SK-N-SH treated with all-trans-retinoic acid at 6 μM for 48 hours (cell line): ENCODE measurements at regions not wholly inside any gene's neighbourhood (a gene's known extent, or its start where the extent isn't known, plus 50 kb on each side); places are given as distances from the start of the nearest gene placed in this dataset.
A peak's percentile ranks its signal among the peaks of the same experiment; 100 is the strongest.

Experiments used
- ATAC-seq: fragments of 200-7000 bp; cut with Tn5 transposase; 3 replicates; pipeline ENCODE4 v1.9.1; 2020; ENCODE audit warnings: mild to moderate bottlenecking, moderate library complexity
- ARNTL ChIP-seq: fragments of 450-650 bp; formaldehyde crosslinking; IDR thresholded peaks from 2 replicates; pipeline ENCODE4 v1.5.0; 2020; ENCODE audit warnings: low read depth, mild to moderate bottlenecking, moderate library complexity, borderline replicate concordance
- BACH2 ChIP-seq: fragments of 250-450 bp; sonication (Bioruptor Pico); IDR thresholded peaks from 2 replicates; pipeline ENCODE4 v1.9.0; 2021; ENCODE audit warnings: mild to moderate bottlenecking, borderline replicate concordance
- CREB5 ChIP-seq: fragments of 250-450 bp; sonication (Bioruptor Pico); IDR thresholded peaks from 2 replicates; pipeline ENCODE4 v1.5.1; 2020; ENCODE audit warnings: low read depth, mild to moderate bottlenecking, moderate library complexity
- CSDC2 ChIP-seq: fragments of 250-450 bp; sonication (Bioruptor Pico); IDR thresholded peaks from 2 replicates; pipeline ENCODE4 v1.5.0; 2020; ENCODE audit warnings: mild to moderate bottlenecking, moderate library complexity
- CSRNP3 ChIP-seq: fragments of 250-450 bp; sonication (Bioruptor Pico); IDR thresholded peaks from 2 replicates; pipeline ENCODE4 v1.5.1; 2021; ENCODE audit warnings: mild to moderate bottlenecking, moderate library complexity
- ESRRG ChIP-seq: fragments of 250-450 bp; sonication (Bioruptor Pico); IDR thresholded peaks from 2 replicates; pipeline ENCODE4 v1.6.1; 2021; ENCODE audit warnings: mild to moderate bottlenecking
- GLIS3 ChIP-seq: fragments of 250-450 bp; sonication (Bioruptor Pico); IDR thresholded peaks from 2 replicates; pipeline ENCODE4 v1.5.0; 2020; ENCODE audit warnings: mild to moderate bottlenecking, moderate library complexity
- OSR1 ChIP-seq: fragments of 250-450 bp; sonication (Bioruptor Pico); IDR thresholded peaks from 2 replicates; pipeline ENCODE4 v1.8.0; 2022; ENCODE audit warnings: moderate library complexity, mild to moderate bottlenecking, inconsistent platforms
- PPARA ChIP-seq: fragments of 250-450 bp; sonication (Bioruptor Pico); IDR thresholded peaks from 2 replicates; pipeline ENCODE4 v1.5.0; 2020; ENCODE audit warnings: mild to moderate bottlenecking, borderline replicate concordance
- RARB ChIP-seq: fragments of 250-450 bp; sonication (Bioruptor Pico); IDR thresholded peaks from 2 replicates; pipeline ENCODE4 v1.8.0; 2021; ENCODE audit warnings: mild to moderate bottlenecking, moderate library complexity
- TCF4 ChIP-seq: fragments of 250-450 bp; sonication (Bioruptor Pico); IDR thresholded peaks from 2 replicates; pipeline ENCODE4 v1.8.0; 2021; ENCODE audit warnings: mild to moderate bottlenecking, moderate library complexity, borderline replicate concordance
- TOX ChIP-seq: fragments of 250-450 bp; sonication (Bioruptor Pico); IDR thresholded peaks from 2 replicates; pipeline ENCODE4 v1.8.0; 2021; ENCODE audit warnings: mild to moderate bottlenecking, moderate library complexity, borderline replicate concordance
- TSHZ2 ChIP-seq: fragments of 250-450 bp; sonication (Bioruptor Pico); IDR thresholded peaks from 2 replicates; pipeline ENCODE4 v1.5.0; 2020; ENCODE audit warnings: mild to moderate bottlenecking, moderate library complexity
- ZFP30 ChIP-seq: fragments of 450-650 bp; formaldehyde crosslinking; IDR thresholded peaks from 2 replicates; pipeline ENCODE4 v1.5.0; 2022; ENCODE audit warnings: mild to moderate bottlenecking, moderate library complexity
- ZNF565 ChIP-seq: fragments of 450-650 bp; formaldehyde crosslinking; conservative IDR thresholded peaks from 2 replicates; pipeline ENCODE4 v1.5.0; 2020; ENCODE audit warnings: low read depth, mild to moderate bottlenecking, moderate library complexity
- ZNF70 ChIP-seq: fragments of 450-650 bp; formaldehyde crosslinking; IDR thresholded peaks from 2 replicates; pipeline ENCODE4 v1.5.0; 2020; ENCODE audit warnings: mild to moderate bottlenecking, moderate library complexity
- ZNF8 ChIP-seq: fragments of 450-650 bp; formaldehyde crosslinking; IDR thresholded peaks from 2 replicates; pipeline ENCODE4 v1.5.0; 2020; ENCODE audit warnings: mild to moderate bottlenecking, moderate library complexity
- TF ChIP-seq, protein P1 (sequence below): fragments of 250-450 bp; sonication (Bioruptor Pico); IDR thresholded peaks from 2 replicates; pipeline ENCODE4 v1.8.0; 2020; ENCODE audit warnings: mild to moderate bottlenecking, moderate library complexity, borderline replicate concordance
- TF ChIP-seq, protein P2 (sequence below): fragments of 250-450 bp; sonication (Bioruptor Pico); IDR thresholded peaks from 2 replicates; pipeline ENCODE4 v1.8.0; 2021; ENCODE audit warnings: low read depth, mild to moderate bottlenecking, moderate library complexity, borderline replicate concordance

DNA sequence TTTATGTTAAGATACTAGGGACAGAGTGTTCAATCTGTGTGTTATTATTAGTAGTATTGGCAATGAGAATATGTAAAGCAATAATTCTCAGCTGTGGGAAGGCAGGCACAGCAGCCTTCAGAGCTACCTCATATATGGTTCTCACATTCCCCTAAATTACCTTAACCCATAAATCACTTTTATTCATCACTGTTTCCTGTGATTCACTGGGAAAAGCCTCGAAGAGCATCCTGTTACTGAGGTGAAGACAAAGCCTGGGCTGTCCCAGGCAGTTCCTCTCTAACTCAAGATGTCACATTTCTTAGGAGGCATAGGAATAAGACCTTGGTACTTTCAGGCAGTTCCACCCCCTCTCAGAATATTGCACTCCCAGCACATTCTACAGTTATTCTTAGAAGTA lies 965.7 kb downstream of the NCAM2 start:
- ATAC-seq: no peak
- TF ChIP-seq ZNF565 (CRISPR knock-in tag) (no peak), CREB5 (CRISPR knock-in tag) (no peak)
- TF ChIP-seq, all 23 proteins: peak for 0

GRCh38 chr21:21968810-21969209 lies 970.6 kb downstream of the NCAM2 start:
- ATAC-seq: peak; percentile 68
- no peak for TF ChIP-seq TOX (CRISPR knock-in tag)
- no peak for TF ChIP-seq CREB5 (CRISPR knock-in tag)
- TF ChIP-seq CSDC2: no peak
- no peak for TF ChIP-seq BACH2 (CRISPR knock-in tag)
- no peak for TF ChIP-seq ZNF70 (CRISPR knock-in tag)
- TF ChIP-seq ESRRG (CRISPR knock-in tag): no peak
- no peak for TF ChIP-seq OSR1 (CRISPR knock-in tag)
- TF ChIP-seq PPARA: no peak

- no peak; the same call in 1 of the 3 replicates for ATAC-seq
- TF ChIP-seq, protein P1, sequence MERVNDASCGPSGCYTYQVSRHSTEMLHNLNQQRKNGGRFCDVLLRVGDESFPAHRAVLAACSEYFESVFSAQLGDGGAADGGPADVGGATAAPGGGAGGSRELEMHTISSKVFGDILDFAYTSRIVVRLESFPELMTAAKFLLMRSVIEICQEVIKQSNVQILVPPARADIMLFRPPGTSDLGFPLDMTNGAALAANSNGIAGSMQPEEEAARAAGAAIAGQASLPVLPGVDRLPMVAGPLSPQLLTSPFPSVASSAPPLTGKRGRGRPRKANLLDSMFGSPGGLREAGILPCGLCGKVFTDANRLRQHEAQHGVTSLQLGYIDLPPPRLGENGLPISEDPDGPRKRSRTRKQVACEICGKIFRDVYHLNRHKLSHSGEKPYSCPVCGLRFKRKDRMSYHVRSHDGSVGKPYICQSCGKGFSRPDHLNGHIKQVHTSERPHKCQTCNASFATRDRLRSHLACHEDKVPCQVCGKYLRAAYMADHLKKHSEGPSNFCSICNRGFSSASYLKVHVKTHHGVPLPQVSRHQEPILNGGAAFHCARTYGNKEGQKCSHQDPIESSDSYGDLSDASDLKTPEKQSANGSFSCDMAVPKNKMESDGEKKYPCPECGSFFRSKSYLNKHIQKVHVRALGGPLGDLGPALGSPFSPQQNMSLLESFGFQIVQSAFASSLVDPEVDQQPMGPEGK (CRISPR knock-in tag): no peak
- TF ChIP-seq RARB (CRISPR knock-in tag): peak; percentile 43; the same call in 1 of the 2 replicates
- peak; percentile 79; the same call in 1 of the 2 replicates for TF ChIP-seq TOX (CRISPR knock-in tag)
- TF ChIP-seq, all 23 proteins: peak for 2
Observed at GRCh38 chr21:21969211-21969610, 971.0 kb downstream of the NCAM2 start.

- ATAC-seq: peak; percentile 80
- TF ChIP-seq RARB (CRISPR knock-in tag) (no peak), TOX (CRISPR knock-in tag) (peak; percentile 12; the same call in 1 of the 2 replicates)
Observed at GRCh38 chr21:21971384-21971783, 973.2 kb downstream of the NCAM2 start.

DNA sequence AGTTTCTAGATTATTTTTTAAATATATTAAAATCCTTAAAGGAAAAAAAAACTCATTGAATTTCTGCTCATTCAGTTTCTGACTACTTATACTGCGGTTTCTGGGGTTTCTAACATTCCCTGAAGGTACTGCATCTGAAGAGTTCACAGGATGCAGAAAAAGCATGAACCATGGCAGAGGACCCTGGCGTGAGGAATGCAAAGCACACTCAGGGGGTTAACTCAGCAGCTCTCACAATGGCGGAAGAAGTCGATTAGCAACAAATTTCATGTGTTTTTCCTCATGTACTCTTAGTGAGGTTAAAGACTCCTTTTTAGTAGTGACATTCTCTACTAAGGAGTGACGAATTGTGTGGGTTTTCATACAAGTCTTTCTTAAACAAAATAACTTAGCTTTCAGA lies 975.6 kb downstream of the NCAM2 start:
- ATAC-seq: no peak

More for the DNA sequence above, 975.6 kb downstream of the NCAM2 start:
- TF ChIP-seq ZFP30 (CRISPR knock-in tag) (no peak), TSHZ2 (CRISPR knock-in tag) (no peak), CREB5 (CRISPR knock-in tag) (no peak), BACH2 (CRISPR knock-in tag) (no peak), ARNTL (CRISPR knock-in tag) (no peak), ZNF70 (CRISPR knock-in tag) (no peak), GLIS3 (CRISPR knock-in tag) (no peak), TOX (CRISPR knock-in tag) (no peak), OSR1 (CRISPR knock-in tag) (no peak), RARB (CRISPR knock-in tag) (no peak), ZNF8 (CRISPR knock-in tag) (no peak), CSDC2 (no peak), CSRNP3 (CRISPR knock-in tag) (no peak), PPARA (no peak), TCF4 (CRISPR knock-in tag) (no peak)
- TF ChIP-seq, protein P2, sequence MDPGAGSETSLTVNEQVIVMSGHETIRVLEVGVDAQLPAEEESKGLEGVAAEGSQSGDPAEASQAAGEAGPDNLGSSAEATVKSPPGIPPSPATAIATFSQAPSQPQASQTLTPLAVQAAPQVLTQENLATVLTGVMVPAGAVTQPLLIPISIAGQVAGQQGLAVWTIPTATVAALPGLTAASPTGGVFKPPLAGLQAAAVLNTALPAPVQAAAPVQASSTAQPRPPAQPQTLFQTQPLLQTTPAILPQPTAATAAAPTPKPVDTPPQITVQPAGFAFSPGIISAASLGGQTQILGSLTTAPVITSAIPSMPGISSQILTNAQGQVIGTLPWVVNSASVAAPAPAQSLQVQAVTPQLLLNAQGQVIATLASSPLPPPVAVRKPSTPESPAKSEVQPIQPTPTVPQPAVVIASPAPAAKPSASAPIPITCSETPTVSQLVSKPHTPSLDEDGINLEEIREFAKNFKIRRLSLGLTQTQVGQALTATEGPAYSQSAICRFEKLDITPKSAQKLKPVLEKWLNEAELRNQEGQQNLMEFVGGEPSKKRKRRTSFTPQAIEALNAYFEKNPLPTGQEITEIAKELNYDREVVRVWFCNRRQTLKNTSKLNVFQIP (CRISPR knock-in tag): no peak
